ENCODE measurements at regions not wholly inside any gene's neighbourhood (a gene's known extent, or its start where the extent isn't known, plus 50 kb on each side); places are given as distances from the start of the nearest gene placed in this dataset.

DNA sequence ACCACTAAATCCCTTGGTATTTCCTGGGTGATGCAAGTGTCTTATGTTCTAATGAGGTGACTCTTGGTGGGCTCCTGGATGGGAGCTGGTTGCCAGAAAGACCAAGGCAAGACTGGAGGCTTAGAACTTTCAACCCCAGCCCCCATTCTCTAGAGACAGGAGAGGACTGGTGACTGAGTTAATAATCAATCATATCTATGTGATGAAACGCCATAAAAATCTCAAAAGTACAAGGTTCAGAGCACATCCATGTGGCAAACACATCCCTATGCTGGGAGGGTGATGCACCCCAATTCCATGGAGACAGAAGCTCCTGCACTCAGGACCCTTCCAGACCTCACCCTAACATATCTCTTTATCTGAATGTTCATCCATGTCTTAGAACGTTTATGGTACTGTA, 139.5 kb upstream of the LINC00305 start:
- DNase-seq: no peak

DNA sequence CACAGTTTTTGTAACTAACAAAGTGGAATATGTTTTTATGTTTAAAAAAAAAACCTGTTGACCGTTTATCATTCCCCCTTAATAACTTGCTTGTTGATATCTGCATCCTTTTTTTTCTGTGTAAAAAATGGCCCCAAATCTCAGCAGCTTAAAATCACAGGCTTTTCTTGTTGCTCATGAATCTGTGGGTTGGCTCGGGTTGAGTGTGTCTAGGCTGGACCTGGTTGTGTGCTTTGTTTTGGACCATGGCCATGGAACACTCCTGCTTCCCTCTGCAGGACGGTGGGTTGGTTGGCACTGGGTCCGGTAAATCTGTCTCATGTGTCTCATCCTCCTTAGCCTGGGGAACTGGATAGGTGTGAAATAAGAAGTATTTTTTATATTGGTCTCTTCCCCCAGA, 139.0 kb upstream of the LINC00305 start:
- DNase-seq: no peak

DNA sequence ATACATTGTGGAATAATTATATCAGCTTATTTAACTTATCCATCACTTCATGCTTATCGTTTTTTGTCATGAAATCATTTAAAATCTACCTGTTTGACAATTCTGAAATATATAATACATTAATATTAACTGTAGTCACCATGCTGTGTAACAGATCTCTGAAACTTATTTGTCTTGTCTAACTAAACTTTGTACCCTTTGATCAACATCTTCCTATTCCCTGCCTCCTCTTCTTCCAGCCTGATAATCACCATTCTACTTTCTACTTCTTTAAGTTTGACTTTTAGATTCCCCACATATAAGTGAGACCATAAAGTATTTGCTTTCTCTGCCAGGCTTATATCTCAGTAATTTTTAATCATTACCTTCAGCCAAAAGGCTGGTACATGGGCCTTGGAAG, 134.2 kb upstream of the LINC00305 start:
- no peak for DNase-seq

DNA sequence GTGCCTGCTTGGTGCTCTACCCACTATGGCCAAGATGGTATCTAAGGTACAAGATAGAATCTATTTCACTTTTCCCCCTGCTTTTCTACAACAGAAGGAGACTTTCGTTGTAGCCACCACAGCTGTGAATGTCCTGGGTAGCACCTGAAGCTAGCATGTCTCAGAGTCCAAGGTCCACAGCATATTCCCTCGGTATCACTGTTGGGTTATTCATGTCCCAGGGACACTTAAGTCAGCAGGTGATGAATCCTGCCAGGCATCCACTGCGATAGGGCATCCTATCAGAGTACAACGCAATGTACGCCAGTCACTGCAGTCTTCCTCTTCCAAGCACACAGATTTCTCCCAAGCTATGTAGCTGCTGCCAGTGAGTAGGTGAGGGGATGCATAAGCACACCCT, 129.1 kb upstream of the LINC00305 start:
- no peak for DNase-seq

DNA sequence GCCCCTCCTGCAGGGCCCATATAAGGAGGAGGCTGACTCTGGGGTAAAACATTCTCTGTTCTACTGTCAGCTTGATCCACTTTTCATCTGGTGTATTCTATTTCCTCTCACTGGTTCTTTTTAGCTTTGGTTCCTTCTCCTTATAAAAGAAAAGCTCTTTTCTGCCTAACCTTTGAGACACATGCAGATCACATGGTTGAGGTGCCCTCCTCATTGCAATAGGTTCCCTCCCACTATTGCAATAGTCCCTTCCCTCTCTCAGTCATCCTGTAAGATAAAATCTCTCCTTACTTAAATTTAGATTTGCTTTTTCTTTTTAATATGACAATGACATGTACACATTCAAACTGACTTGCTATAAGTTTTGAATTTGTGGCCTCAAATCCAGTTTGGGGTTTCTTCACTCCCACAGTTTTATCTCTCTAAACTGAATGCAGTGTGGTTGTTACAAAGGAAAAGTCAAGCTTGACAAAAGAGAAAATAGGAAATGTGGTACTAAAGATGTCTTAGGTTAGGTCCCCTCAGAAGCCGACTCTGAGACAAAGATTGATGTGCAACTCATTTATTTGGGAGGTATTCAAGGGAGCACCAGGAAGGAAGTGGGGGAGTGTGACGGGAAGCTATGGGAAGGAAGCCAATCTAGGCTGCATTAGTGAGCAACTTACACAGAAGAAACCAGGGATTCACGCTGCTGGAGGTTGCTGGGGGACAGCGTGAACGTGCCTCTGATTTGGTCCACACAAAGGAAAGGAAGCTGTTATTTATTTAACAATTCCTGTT, 127.6 kb upstream of the LINC00305 start:
- no peak for DNase-seq

DNA sequence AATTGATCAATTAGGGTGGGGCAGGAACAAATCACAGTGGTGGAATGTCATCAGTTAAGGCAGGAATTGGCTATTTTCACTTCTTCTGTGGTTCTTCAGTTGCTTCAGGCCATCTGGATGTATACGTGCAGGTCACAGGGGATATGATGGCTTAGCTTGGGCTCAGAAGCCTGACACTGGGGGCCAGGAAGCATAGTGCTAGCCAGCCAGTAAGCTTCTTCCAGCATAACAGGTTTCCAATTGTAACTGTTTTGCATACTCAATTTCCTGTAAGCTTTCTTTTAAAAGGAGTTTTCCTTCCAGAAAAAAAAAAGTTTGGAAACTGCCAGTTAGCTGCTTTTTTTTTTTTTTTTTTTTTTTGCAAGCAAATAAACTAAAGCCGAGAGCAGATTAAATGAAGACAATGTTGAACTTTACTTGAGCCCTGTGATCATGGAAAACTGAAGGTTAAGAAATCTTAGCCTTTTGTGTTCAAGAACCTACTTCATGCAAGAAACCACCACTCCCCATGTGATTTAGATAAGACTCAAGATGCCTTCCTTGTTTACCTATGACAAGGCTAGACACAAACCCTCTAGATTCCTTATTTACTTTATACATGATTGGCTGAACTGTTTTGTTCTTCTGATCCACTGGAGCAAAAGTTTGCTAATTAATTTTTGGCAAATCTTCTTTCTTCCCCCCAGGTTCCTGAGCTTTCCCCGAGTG, 126.9 kb upstream of the LINC00305 start:
- no peak for DNase-seq

DNA sequence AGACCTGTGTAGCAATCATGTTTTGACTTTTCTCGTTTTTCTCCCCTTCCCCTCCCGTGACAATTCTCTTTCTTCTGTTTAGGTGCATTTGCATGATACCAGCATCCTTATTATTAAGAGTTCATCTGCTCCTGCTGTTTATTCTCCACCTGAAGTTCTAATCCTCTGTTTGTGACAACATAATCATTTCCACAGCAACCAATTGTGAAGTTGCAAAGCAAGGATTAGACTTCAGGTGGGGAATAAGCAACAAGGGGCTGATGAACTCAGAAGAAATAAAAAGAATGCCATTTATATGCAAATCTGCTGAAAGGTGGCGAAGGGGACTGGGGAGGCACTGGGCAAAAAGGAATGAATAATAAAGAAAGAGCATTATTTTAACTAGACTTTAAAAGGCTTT, 124.8 kb upstream of the LINC00305 start:
- no peak for DNase-seq

DNA sequence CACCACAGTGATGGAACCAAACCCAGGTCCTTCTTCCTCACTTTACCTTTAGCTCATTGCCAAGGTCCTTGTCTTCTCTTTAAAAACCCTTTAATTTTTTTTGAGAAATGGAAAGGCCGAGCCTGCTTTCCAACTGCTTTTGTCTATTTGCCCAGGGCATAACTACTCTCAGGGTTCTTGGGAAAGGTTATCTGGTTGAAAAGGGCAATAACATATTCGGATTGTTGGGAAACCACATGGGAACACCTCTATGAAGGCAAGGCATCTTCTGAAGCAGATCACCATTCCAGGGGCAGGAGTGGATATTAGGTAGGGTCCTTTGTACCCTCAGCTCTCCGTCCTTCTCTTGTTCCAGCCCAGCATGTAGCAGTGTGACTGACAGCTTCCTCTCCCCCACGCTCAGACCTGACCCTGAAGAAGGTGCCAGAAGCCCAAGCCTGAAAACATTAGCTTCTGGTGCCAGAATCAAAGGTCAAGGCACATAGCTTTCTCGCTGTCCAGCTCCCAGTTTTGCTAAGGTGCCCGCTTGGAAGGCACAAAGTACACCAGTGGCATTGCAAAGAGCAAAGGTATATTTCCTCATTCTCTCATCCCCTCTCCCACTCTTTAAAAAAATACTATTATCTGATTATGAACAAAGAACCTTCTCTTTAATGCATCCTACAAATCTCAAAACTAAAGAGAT, 123.2 kb upstream of the LINC00305 start:
- DNase-seq: peak in 1 of 14 donors; percentile 2

DNA sequence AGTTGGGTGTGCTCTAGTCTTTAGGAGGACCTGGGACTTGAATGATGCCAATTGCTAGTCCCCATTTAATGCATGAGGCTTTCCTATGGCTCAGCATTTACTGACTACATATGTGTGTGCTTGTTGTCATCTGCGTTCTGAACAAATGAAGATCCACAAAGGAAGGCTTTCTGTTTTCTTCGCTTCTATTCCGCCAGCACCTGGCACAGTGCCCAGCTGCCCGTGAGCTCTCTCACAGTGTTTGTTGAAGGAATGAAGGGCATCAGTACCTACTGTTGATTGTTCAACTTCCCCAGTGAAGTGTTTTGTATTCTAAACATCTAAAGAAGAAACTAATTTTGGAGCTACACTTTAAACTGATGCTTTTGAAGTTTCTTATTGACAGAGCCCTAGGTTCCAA, 122.4 kb upstream of the LINC00305 start:
- DNase-seq: peak in 2 of 14 donors; percentile 1 to 8

DNA sequence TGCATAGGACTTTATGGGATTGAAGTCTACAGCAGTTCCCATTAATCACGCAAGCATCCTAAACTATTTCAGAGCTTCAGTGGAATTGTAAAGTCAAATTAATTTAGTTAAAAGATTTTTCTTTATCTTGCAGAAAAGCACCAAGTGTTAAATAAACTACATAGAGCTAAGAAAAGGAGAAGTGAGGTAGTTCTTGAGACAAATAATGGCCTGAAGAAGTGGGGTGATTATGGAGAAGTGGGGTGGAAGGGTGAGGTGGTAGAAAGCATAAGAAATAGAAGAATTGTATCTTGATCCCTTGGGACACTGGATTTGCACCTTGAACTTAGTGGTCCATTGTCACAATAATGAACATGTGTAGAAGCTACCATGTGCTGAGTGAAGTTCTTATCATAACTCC, 121.7 kb upstream of the LINC00305 start:
- DNase-seq: no peak

DNA sequence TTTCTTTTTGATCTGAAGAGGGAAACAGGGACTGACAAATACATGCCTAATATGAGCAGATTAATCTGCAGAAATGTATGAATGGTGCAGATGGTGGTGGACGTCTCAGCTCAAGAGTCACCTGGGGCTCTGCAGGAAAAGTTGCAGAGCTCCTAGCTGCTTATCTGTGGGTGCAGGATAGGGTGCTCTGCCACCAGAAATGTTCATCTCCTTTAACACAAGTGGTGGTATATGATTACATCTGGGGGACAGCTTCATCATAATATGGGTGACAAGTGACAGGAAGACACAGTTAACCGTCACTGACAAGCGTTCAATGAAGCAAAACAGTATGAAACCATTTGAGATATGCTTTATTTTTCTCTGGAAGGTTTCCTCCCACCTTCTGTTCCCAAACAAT, 121.2 kb upstream of the LINC00305 start:
- DNase-seq: no peak

DNA sequence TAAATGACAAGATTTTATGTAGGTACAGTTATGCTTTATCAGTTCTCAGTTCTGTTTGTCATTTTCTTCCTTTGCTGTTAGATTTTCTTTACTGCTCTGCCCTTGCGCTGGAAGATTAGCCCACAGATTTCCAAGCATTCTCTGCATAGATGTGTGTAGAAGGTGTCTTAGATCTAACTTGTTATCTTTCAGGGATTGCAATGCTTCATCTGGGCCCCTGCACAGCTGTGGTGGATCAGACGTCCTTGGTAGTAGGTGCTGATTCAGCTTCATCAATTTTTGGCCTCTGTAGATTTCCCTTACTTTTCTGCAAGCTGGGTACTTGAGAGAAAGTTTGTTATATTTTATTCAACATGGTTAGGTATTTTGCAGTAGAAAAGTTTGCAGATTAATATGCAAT, 115.3 kb upstream of the LINC00305 start:
- no peak for DNase-seq

DNA sequence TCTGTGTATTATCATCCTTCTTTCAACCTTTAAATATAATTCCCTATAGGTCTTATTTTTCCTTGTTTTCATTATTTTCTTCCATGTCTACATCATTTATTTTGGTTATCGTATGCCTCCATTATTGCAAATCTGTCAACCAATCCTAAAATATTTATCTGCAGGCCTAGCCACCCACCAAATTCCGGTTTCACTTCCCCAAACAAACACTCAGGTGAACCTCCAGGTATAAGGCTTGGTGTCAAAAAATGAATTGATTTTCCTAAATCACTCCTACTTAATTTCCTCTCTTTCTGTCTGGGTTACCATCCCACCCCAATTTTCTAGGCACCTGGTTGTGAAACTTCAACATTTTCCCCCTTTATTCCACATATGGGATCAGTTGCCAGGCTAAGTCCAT, 111.9 kb upstream of the LINC00305 start:
- no peak for DNase-seq

DNA sequence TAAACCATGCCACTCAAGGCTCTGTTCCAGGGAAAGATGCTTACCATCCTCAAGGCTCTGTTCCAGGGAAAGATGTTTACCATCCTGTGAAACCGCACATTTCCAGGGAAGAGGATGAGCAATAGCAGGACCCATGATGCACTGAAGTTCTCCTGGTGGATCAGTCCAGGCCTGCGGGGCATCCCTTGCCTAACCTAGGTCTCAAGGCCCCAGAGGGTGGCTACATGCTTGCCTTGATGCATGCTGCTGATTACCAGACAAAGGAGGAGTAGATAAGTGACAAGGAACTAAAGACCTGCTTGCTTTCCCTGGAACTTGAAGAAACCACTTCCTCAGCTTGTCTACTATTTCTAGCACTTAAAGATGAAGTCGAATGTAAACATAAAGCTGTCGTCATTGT, 111.0 kb upstream of the LINC00305 start:
- DNase-seq: no peak

DNA sequence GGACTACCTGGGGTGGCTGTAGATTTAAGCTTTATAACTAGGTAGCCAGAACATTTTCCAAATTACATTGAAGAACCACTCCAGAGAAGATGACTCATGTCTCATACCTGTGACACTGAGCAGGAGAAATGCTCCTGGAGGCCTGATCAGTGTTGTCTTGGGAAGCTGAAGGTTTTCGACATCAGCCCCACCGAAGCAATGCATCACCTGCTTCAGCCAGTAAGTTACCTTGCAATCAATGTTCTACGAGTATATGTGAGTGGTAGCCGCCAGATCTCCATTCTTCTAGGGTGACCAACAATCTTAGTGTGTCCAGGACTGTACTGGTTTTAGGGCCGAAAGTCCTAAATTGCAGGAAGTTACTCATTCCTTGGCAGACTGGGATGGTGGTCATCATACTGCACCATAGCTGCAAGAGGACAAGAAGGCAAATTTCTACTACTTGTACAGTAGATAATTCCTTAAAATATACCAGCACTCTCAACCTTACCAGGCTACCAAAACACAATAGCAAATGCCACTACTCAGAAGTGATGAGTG, 109.3 kb upstream of the LINC00305 start:
- DNase-seq: no peak

DNA sequence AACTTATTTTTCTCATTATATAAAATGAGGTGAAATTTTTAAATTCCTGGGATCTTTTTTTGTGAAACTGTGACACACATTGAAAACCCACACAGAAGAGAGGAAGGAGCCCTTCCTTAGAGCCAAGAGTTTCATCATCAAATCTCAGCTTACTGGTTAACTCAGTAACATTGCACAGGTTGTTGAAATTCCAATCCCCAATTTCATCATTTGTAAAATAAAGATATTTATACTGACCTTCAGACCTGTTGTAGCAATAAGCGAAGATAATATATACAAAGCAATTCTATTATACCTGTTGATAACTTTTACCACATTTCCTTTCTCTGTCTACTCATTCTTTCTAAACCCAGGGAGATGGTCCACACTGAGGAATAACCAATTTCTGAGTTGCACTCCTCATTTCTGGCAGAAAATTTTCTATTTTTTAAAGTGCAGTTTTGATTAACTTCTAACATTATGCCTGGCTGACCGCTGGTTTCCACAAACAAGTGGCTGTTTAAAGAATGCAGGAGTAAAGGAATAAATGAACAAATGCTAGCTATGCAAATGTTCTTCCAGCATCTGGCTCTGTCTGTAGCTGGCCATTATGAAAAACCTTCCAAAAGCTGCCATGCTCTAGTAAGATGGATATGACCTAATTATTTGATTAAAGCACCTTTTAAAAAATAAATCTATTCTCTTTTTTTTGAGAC, 105.7 kb upstream of the LINC00305 start:
- no peak for DNase-seq

DNA sequence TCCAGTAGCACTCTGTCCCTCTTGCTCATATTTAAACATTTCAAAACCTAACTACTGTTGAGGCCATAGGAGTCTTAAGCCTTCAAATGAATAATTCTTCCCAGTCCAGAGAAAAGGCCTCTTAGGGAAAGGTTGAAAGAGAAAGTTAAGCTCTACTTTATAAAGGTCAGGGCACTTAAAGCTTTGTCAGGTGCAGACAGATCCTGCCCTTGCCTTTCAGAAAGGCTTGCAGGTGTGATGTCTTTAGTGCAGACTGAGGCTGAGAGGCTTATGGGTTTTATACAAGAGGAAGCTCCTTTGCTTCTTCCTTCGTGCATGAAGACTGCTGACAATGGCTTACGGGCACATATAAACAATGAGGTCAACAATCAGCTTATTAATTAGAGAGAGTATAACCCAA, 105.0 kb upstream of the LINC00305 start:
- no peak for DNase-seq

DNA sequence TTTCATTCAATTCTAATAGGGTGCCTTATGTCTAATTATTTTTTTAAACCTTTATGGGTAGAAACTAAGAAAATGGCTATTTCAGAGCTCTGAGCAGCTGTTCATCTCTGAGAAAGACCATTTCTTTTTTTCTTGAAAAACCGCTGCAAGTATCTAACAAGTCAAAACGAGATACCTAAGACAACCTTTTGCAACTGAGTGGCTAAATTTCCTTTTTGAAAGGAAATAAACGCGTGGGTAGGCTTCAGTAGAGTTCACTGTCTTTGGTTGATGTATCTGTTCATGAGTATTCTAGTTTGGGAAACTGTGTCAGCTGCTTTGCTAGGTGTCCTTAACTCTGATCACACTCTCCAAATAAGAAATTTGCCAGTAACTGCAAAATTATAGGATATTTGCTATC, 104.3 kb upstream of the LINC00305 start:
- DNase-seq: no peak

DNA sequence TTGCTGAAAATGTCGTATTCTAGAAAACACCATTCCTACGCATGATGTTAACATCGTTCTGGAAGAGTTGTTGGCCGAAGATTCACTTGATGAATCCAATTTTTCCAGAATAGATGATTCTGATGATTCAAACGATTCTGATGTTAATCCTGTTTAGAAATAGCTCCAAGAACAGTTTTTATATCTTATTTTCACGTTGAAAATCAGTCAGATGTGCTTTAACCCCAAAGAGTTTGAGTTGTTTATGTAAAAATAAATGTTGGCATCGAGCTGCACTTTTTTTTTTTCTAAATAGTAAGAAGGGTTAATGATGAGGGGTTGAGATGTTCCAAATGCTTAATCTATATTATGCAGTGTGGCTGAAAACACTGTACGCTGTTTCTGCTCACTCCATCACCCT, 99.9 kb upstream of the LINC00305 start:
- no peak for DNase-seq

DNA sequence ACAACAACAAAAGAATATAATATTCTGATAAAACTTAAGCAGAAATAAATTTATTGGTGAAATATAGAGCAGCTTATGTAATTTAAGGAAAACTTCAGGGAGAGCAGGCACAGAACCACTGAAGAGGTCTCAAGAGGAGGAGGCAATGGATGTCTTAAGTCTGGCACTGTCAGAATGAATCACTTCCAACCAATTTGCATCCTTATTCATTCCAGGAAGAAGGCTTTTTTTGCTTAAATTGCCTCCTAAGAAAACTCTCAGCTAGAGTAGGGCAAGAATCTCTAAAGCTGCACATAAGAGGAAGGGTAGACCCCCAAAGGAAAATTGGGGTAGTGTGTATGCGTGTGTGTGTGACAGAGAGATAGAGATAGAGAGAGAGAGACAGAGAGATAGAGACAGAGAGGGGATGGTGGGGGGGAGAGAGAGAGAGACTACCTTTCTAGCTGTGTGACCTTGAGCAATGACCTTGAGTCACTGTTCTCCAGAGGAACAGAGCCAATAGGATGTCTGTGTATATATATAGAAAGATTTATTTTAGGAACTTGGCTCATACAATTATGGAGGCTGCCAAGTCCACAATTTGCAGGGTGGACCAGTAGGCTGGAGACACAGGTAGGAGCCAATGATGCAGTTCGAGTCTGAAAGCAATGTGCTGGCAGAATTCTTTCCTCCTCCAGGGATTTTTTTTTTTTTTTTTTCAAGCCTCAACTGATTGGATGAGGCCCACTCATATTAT, 96.4 kb upstream of the LINC00305 start:
- DNase-seq: no peak

DNA sequence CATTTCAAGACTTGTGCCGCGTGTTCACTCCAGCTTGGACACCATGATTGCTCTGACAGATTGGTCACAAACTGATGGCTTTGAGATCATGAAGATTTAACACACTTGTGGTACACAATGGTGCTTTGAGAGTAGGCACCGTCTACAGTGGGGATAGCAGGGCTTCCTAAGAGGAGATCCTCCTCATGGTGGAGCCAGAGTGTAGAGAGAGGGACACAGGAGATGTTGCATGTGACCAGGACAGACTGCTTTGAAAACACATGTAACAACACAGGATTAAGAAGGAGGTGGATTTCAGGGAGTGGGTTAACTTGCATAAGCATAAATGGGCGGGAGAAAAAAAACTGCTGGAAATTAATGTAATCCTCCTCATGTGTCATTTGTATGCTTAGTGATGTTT, 95.7 kb upstream of the LINC00305 start:
- DNase-seq: no peak

DNA sequence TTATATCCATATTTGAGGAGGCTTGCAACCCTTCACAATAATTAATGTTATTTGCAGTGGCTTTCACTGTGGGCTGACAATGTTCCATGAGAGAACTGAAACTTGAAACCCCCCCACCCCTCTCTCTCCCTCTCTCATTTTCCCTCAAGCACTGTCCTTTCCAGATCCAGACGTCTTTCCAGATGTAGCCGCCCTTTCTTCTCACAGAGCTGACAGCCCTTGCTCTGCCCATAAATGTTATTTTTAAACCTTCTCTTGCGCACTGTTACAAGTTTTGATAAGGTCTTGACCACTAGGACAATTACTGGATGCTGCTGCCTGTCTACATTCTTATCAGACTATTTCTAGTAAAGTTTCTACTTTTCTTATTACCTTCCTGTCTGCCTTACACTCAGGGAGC, 91.4 kb upstream of the LINC00305 start:
- DNase-seq: no peak

Measured in C1 segment of cervical spinal cord (tissue), 14 donors.